ENCODE measurements at regions not wholly inside any gene's neighbourhood (a gene's known extent, or its start where the extent isn't known, plus 50 kb on each side); places are given as distances from the start of the nearest gene placed in this dataset.

GRCh38 chr11:131036514-131036913, 120.2 kb upstream of the SNX19 start:
- Mint-ChIP-seq H3K9me3 (no peaks in the 10 kb centered on the region), H3K27ac (no peak overlapping the region), H3K4me1 (ENCODE audit: low read depth) (no peaks in the 10 kb centered on the region), H3K36me3 (ENCODE audit: low read depth) (no peaks in the 10 kb centered on the region), H3K27me3 (peaks cover 9% of the 10 kb centered on the region), H3K4me3 (no peak overlapping the region)

- peaks cover 9% of the 10 kb centered on the region for H3K27me3 Mint-ChIP-seq
- no peak overlapping the region for H3K4me3 Mint-ChIP-seq
- H3K9me3 Mint-ChIP-seq: no peaks in the 10 kb centered on the region
- no peak overlapping the region for H3K27ac Mint-ChIP-seq
- H3K4me1 Mint-ChIP-seq (ENCODE audit: low read depth): no peaks in the 10 kb centered on the region
- no peaks in the 10 kb centered on the region for H3K36me3 Mint-ChIP-seq (ENCODE audit: low read depth)
Observed at GRCh38 chr11:131037873-131038272, 121.6 kb upstream of the SNX19 start.

GRCh38 chr11:131038597-131038996, 122.3 kb upstream of the SNX19 start:
- Mint-ChIP-seq H3K27ac (no peak overlapping the region), H3K4me1 (ENCODE audit: low read depth) (no peaks in the 10 kb centered on the region), H3K27me3 (peaks cover 9% of the 10 kb centered on the region), H3K36me3 (ENCODE audit: low read depth) (no peaks in the 10 kb centered on the region), H3K9me3 (no peaks in the 10 kb centered on the region), H3K4me3 (no peak overlapping the region)

GRCh38 chr11:131041331-131042040, 125.2 kb upstream of the SNX19 start:
- Mint-ChIP-seq H3K9me3 (peaks cover 2% of the 10 kb centered on the region), H3K4me3 (no peak overlapping the region)

GRCh38 chr11:131042041-131042390, 125.7 kb upstream of the SNX19 start:
- H3K4me1 Mint-ChIP-seq (ENCODE audit: low read depth): no peaks in the 10 kb centered on the region
- H3K27me3 Mint-ChIP-seq: peaks cover 9% of the 10 kb centered on the region
- no peak overlapping the region for H3K27ac Mint-ChIP-seq
- H3K36me3 Mint-ChIP-seq (ENCODE audit: low read depth): no peaks in the 10 kb centered on the region
- peaks cover 5% of the 10 kb centered on the region for H3K9me3 Mint-ChIP-seq
- no peak overlapping the region for H3K4me3 Mint-ChIP-seq

More at GRCh38 chr11:131041331-131042040, 125.2 kb upstream of the SNX19 start:
- Mint-ChIP-seq H3K36me3 (ENCODE audit: low read depth) (no peaks in the 10 kb centered on the region), H3K4me1 (ENCODE audit: low read depth) (no peaks in the 10 kb centered on the region), H3K27ac (no peak overlapping the region), H3K27me3 (peaks cover 9% of the 10 kb centered on the region)

GRCh38 chr11:131043251-131043650, 127.0 kb upstream of the SNX19 start:
- Mint-ChIP-seq H3K4me3 (no peak overlapping the region), H3K4me1 (ENCODE audit: low read depth) (no peaks in the 10 kb centered on the region), H3K27me3 (peaks cover 5% of the 10 kb centered on the region), H3K36me3 (ENCODE audit: low read depth) (no peaks in the 10 kb centered on the region), H3K9me3 (peaks cover 5% of the 10 kb centered on the region), H3K27ac (no peak overlapping the region)

GRCh38 chr11:131044851-131045250, 128.6 kb upstream of the SNX19 start:
- H3K4me1 Mint-ChIP-seq (ENCODE audit: low read depth): no peaks in the 10 kb centered on the region
- H3K36me3 Mint-ChIP-seq (ENCODE audit: low read depth): no peaks in the 10 kb centered on the region
- no peak overlapping the region for H3K27ac Mint-ChIP-seq
- no peak overlapping the region for H3K4me3 Mint-ChIP-seq
- peaks cover 6% of the 10 kb centered on the region for H3K9me3 Mint-ChIP-seq
- H3K27me3 Mint-ChIP-seq: peaks cover 3% of the 10 kb centered on the region

- Mint-ChIP-seq H3K9me3 (peaks cover 5% of the 10 kb centered on the region), H3K4me3 (no peak overlapping the region), H3K36me3 (ENCODE audit: low read depth) (no peaks in the 10 kb centered on the region)
Observed at GRCh38 chr11:131052367-131052766, 136.1 kb upstream of the SNX19 start.

GRCh38 chr11:131056036-131056435, 139.8 kb upstream of the SNX19 start:
- H3K36me3 Mint-ChIP-seq (ENCODE audit: low read depth): no peaks in the 10 kb centered on the region
- H3K27me3 Mint-ChIP-seq: peaks cover 10% of the 10 kb centered on the region
- H3K4me1 Mint-ChIP-seq (ENCODE audit: low read depth): no peaks in the 10 kb centered on the region
- no peak overlapping the region for H3K27ac Mint-ChIP-seq
- peaks cover 4% of the 10 kb centered on the region for H3K9me3 Mint-ChIP-seq
- no peak overlapping the region for H3K4me3 Mint-ChIP-seq

More at GRCh38 chr11:131052367-131052766, 136.1 kb upstream of the SNX19 start:
- Mint-ChIP-seq H3K4me1 (ENCODE audit: low read depth) (no peaks in the 10 kb centered on the region), H3K27ac (no peak overlapping the region), H3K27me3 (peaks cover 8% of the 10 kb centered on the region)

- H3K27me3 Mint-ChIP-seq: peaks cover 11% of the 10 kb centered on the region
- peaks cover 4% of the 10 kb centered on the region for H3K9me3 Mint-ChIP-seq
- H3K4me1 Mint-ChIP-seq (ENCODE audit: low read depth): no peaks in the 10 kb centered on the region
- H3K36me3 Mint-ChIP-seq (ENCODE audit: low read depth): no peaks in the 10 kb centered on the region
- H3K27ac Mint-ChIP-seq: no peak overlapping the region
- H3K4me3 Mint-ChIP-seq: no peak overlapping the region
Observed at GRCh38 chr11:131063638-131064037, 147.4 kb upstream of the SNX19 start.

- no peak overlapping the region for H3K27ac Mint-ChIP-seq
- no peaks in the 10 kb centered on the region for H3K4me1 Mint-ChIP-seq (ENCODE audit: low read depth)
- peaks cover 7% of the 10 kb centered on the region for H3K27me3 Mint-ChIP-seq
- no peak overlapping the region for H3K4me3 Mint-ChIP-seq
- no peaks in the 10 kb centered on the region for H3K36me3 Mint-ChIP-seq (ENCODE audit: low read depth)
- H3K9me3 Mint-ChIP-seq: no peaks in the 10 kb centered on the region
Observed at GRCh38 chr11:131064373-131064991, 148.2 kb upstream of the SNX19 start.

- H3K4me3 Mint-ChIP-seq: no peak overlapping the region
- no peaks in the 10 kb centered on the region for H3K4me1 Mint-ChIP-seq (ENCODE audit: low read depth)
- no peak overlapping the region for H3K27ac Mint-ChIP-seq
Observed at GRCh38 chr11:131065435-131066413, 149.4 kb upstream of the SNX19 start.

GRCh38 chr11:131066551-131066950, 150.3 kb upstream of the SNX19 start:
- Mint-ChIP-seq H3K27ac (no peak overlapping the region), H3K9me3 (no peaks in the 10 kb centered on the region), H3K27me3 (peaks cover 5% of the 10 kb centered on the region), H3K36me3 (ENCODE audit: low read depth) (no peaks in the 10 kb centered on the region), H3K4me1 (ENCODE audit: low read depth) (no peaks in the 10 kb centered on the region), H3K4me3 (no peak overlapping the region)

More at GRCh38 chr11:131065435-131066413, 149.4 kb upstream of the SNX19 start:
- peaks cover 5% of the 10 kb centered on the region for H3K27me3 Mint-ChIP-seq
- no peaks in the 10 kb centered on the region for H3K36me3 Mint-ChIP-seq (ENCODE audit: low read depth)
- no peaks in the 10 kb centered on the region for H3K9me3 Mint-ChIP-seq

GRCh38 chr11:131070365-131070764, 154.1 kb upstream of the SNX19 start:
- no peak overlapping the region for H3K27ac Mint-ChIP-seq
- H3K36me3 Mint-ChIP-seq (ENCODE audit: low read depth): no peaks in the 10 kb centered on the region
- no peaks in the 10 kb centered on the region for H3K4me1 Mint-ChIP-seq (ENCODE audit: low read depth)
- no peak overlapping the region for H3K4me3 Mint-ChIP-seq
- no peaks in the 10 kb centered on the region for H3K9me3 Mint-ChIP-seq
- peaks cover 5% of the 10 kb centered on the region for H3K27me3 Mint-ChIP-seq

- H3K27ac Mint-ChIP-seq: no peak overlapping the region
- H3K4me3 Mint-ChIP-seq: no peak overlapping the region
- no peaks in the 10 kb centered on the region for H3K4me1 Mint-ChIP-seq (ENCODE audit: low read depth)
- no peaks in the 10 kb centered on the region for H3K9me3 Mint-ChIP-seq
- no peaks in the 10 kb centered on the region for H3K36me3 Mint-ChIP-seq (ENCODE audit: low read depth)
- peaks cover 3% of the 10 kb centered on the region for H3K27me3 Mint-ChIP-seq
Observed at GRCh38 chr11:131073167-131073566, 156.9 kb upstream of the SNX19 start.

Data from stimulated activated naive CD8-positive, alpha-beta T cell treated with anti-CD3 and anti-CD28 coated beads, Interleukin-15, Interleukin-2, amounts not matched to agents 100 ng/mL and 50 ng/mL, for 24 hours (primary cell).